ENCODE measurements at regions not wholly inside any gene's neighbourhood (a gene's known extent, or its start where the extent isn't known, plus 50 kb on each side); places are given as distances from the start of the nearest gene placed in this dataset.

- no peak for DNase-seq
- no peak for TF ChIP-seq CTCF (IDR thresholded peaks at IDR 0.05)
- Mint-ChIP-seq H3K36me3 (ENCODE audit: low read depth) (peaks cover 6% of the 10 kb centered on the region), H3K27me3 (ENCODE audit: low read depth, poor library complexity) (peaks cover 2% of the 10 kb centered on the region), H3K4me3 (no peak overlapping the region), H3K9me3 (peaks cover 29% of the 10 kb centered on the region), H3K4me1 (peaks cover 32% of the 10 kb centered on the region), H3K27ac (no peak overlapping the region)
These were observed 613.9 kb upstream of the CADM1 start for GRCh38 chr11:116118138-116118470.

- Mint-ChIP-seq H3K4me1 (peaks cover 38% of the 10 kb centered on the region), H3K9me3 (peaks cover 32% of the 10 kb centered on the region), H3K4me3 (no peak overlapping the region), H3K27me3 (ENCODE audit: low read depth, poor library complexity) (no peaks in the 10 kb centered on the region), H3K36me3 (ENCODE audit: low read depth) (peaks cover 6% of the 10 kb centered on the region), H3K27ac (no peak overlapping the region)
- DNase-seq = no peak
- no peak for TF ChIP-seq CTCF (IDR thresholded peaks at IDR 0.05)
These were observed 613.3 kb upstream of the CADM1 start for GRCh38 chr11:116117331-116118137.

- Mint-ChIP-seq H3K27ac (no peak overlapping the region), H3K4me1 (peaks cover 44% of the 10 kb centered on the region), H3K9me3 (peaks cover 32% of the 10 kb centered on the region), H3K4me3 (no peak overlapping the region), H3K36me3 (ENCODE audit: low read depth) (peaks cover 6% of the 10 kb centered on the region), H3K27me3 (ENCODE audit: low read depth, poor library complexity) (no peaks in the 10 kb centered on the region)
- no peak for TF ChIP-seq CTCF (IDR thresholded peaks at IDR 0.05)
- no peak for DNase-seq
These were observed 611.6 kb upstream of the CADM1 start for GRCh38 chr11:116115801-116116200.

GRCh38 chr11:116114198-116114651 is 610.0 kb upstream of the CADM1 start:
- Mint-ChIP-seq H3K4me3 (no peak overlapping the region), H3K27me3 (ENCODE audit: low read depth, poor library complexity) (no peaks in the 10 kb centered on the region), H3K36me3 (ENCODE audit: low read depth) (peaks cover 6% of the 10 kb centered on the region), H3K9me3 (peaks cover 32% of the 10 kb centered on the region), H3K27ac (peak overlapping the region; percentile 82), H3K4me1 (peaks cover 44% of the 10 kb centered on the region)
- no peak for TF ChIP-seq CTCF (IDR thresholded peaks at IDR 0.05)
- DNase-seq = no peak

- TF ChIP-seq CTCF (IDR thresholded peaks at IDR 0.05) = no peak
- peak overlapping the region; percentile 50 for H3K27ac Mint-ChIP-seq
These were observed 608.1 kb upstream of the CADM1 start for GRCh38 chr11:116112087-116112935.

More at GRCh38 chr11:116112087-116112935, 608.1 kb upstream of the CADM1 start:
- Mint-ChIP-seq H3K4me3 (no peak overlapping the region), H3K9me3 (peaks cover 24% of the 10 kb centered on the region), H3K27me3 (ENCODE audit: low read depth, poor library complexity) (no peaks in the 10 kb centered on the region), H3K4me1 (peaks cover 34% of the 10 kb centered on the region), H3K36me3 (ENCODE audit: low read depth) (peaks cover 6% of the 10 kb centered on the region)
- DNase-seq = no peak

All from nephron progenitor cell (in vitro differentiated cells).